GM21423 (cell line): ENCODE measurements at regions not wholly inside any gene's neighbourhood (a gene's known extent, or its start where the extent isn't known, plus 50 kb on each side); places are given as distances from the start of the nearest gene placed in this dataset.
"Not testable (repeated sequence)": the region's sequence is repeated elsewhere in the genome, so short reads cannot be mapped to it uniquely, and the experiment has no call there.

Source experiments
- ATAC-seq: cut with Tn5 transposase; IDR thresholded peaks from one replicate; pipeline ENCODE4 v1.9.1; 2021; ENCODE audit warnings: mild to moderate bottlenecking, moderate library complexity; ENCODE audit not compliant: unreplicated experiment

- ATAC-seq = not testable (repeated sequence)
Measured at GRCh38 chr11:116028506-116028905, 524.3 kb upstream of the CADM1 start.

- ATAC-seq = no peak
Measured at GRCh38 chr11:115999437-115999836, 495.2 kb upstream of the CADM1 start.

GRCh38 chr11:115996808-115997188 is 492.6 kb upstream of the CADM1 start:
- no peak for ATAC-seq

- peak; percentile 97 for ATAC-seq
Measured at GRCh38 chr11:115996125-115996807, 492.1 kb upstream of the CADM1 start.

GRCh38 chr11:115993590-115993989 is 489.4 kb upstream of the CADM1 start:
- ATAC-seq = no peak

GRCh38 chr11:115990004-115990447 is 485.8 kb upstream of the CADM1 start:
- ATAC-seq = no peak

- ATAC-seq = no peak
Measured at GRCh38 chr11:115985896-115986295, 481.7 kb upstream of the CADM1 start.

GRCh38 chr11:115984228-115984627 is 480.0 kb upstream of the CADM1 start:
- no peak for ATAC-seq

GRCh38 chr11:115982666-115983065 is 478.5 kb upstream of the CADM1 start:
- no peak for ATAC-seq

- ATAC-seq = no peak
Measured at GRCh38 chr11:115981814-115982471, 477.7 kb upstream of the CADM1 start.

- ATAC-seq = no peak
Measured at GRCh38 chr11:115981104-115981481, 476.9 kb upstream of the CADM1 start.

GRCh38 chr11:115980337-115981103 is 476.3 kb upstream of the CADM1 start:
- ATAC-seq = no peak

- no peak for ATAC-seq
Measured at GRCh38 chr11:115974703-115975102, 470.5 kb upstream of the CADM1 start.

- not testable (repeated sequence) for ATAC-seq
Measured at GRCh38 chr11:115967203-115967602, 463.0 kb upstream of the CADM1 start.

GRCh38 chr11:115965767-115966504 is 461.7 kb upstream of the CADM1 start:
- no peak for ATAC-seq

- ATAC-seq = no peak
Measured at GRCh38 chr11:115964091-115964490, 459.9 kb upstream of the CADM1 start.

- ATAC-seq = no peak
Measured at GRCh38 chr11:115963156-115963555, 458.9 kb upstream of the CADM1 start.

GRCh38 chr11:115961159-115962003 is 457.2 kb upstream of the CADM1 start:
- ATAC-seq = no peak

- ATAC-seq = no peak
Measured at GRCh38 chr11:115959081-115959486, 454.9 kb upstream of the CADM1 start.
